HepG2 (cell line): ENCODE measurements at regions not wholly inside any gene's neighbourhood (a gene's known extent, or its start where the extent isn't known, plus 50 kb on each side); places are given as distances from the start of the nearest gene placed in this dataset.
"Not testable (repeated sequence)": the region's sequence is repeated elsewhere in the genome, so short reads cannot be mapped to it uniquely, and the experiment has no call there.

Source experiments
- ATAC-seq: fragments of 200-7000 bp; cut with Tn5 transposase; 3 replicates; pipeline ENCODE4 v1.9.1; 2020; ENCODE audit warnings: mild to moderate bottlenecking, moderate library complexity
- BruUV-seq: library from RNA; stranded (reverse); fragments of 400-500 nt; replicated peaks from 2 replicates; lab custom pipeline; 2021; lab: Mats Ljungman, UMichigan
- CTCF ChIA-PET: fragments of 300-600 bp; formaldehyde crosslinking; extraction: SDS; loops from one replicate; lab custom pipeline; 2021; ENCODE audit warnings: low total read pairs, inconsistent platforms, low intra/inter-chr PET ratio; lab: Yijun Ruan, JAX
- POLR2A ChIA-PET: fragments of 350-600 bp; sonication (Branson Sonifier 250); formaldehyde crosslinking; loops from one replicate; lab custom pipeline; 2020; ENCODE audit warnings: antibody characterized with exemption, inconsistent platforms; lab: Yijun Ruan, JAX
- DNase-seq: peaks from one replicate; pipeline ENCODE4 v3.0.0-alpha.2; 2015; ENCODE audit warnings: low spot score
- FAIRE-seq: peaks from 3 replicates; lab custom pipeline; 2011; peaks lifted over from hg19 to GRCh38; lab: Jason Lieb, UNC
- H2AFZ ChIP-seq: one replicate; pipeline ENCODE4 v1.6.1; 2011; ENCODE audit warnings: low read length, inconsistent platforms
- H3K27ac ChIP-seq: fragments of 300-600 bp; 3 replicates; pipeline ENCODE4 v1.8.0; 2011; ENCODE audit warnings: mixed run types, mild to moderate bottlenecking, mixed read lengths, low read length, inconsistent platforms; ENCODE audit not compliant: insufficient read depth; ENCODE audit errors: extremely low read length
- H3K27me3 ChIP-seq, 2 experiments: fragments of 200-600 bp in 1 of 2; 2 replicates in 1 of 2; 3 replicates in 1 of 2; pipeline versions ENCODE4 v1.6.0 to v1.8.0; 2011; ENCODE audit warnings: low read length in 2 of 2, mild to moderate bottlenecking in 2 of 2, moderate library complexity in 2 of 2, inconsistent platforms in 1 of 2; ENCODE audit not compliant: insufficient read depth in 2 of 2, control insufficient read depth in 1 of 2
- H3K36me3 ChIP-seq, 2 experiments: fragments of 200-600 bp in 1 of 2; replicated peaks in 1 of 2; 2 replicates in 1 of 2; 3 replicates in 1 of 2; pipeline versions ENCODE4 v1.5.1 to v1.8.0; 2011; ENCODE audit warnings: low read length in 2 of 2, inconsistent platforms in 1 of 2; ENCODE audit not compliant: insufficient read depth in 2 of 2, control insufficient read depth in 1 of 2
- H3K4me1 ChIP-seq: 2 replicates; pipeline ENCODE4 v1.5.1; 2012; ENCODE audit warnings: low read length, inconsistent platforms; ENCODE audit not compliant: insufficient read depth
- H3K4me2 ChIP-seq: 2 replicates; pipeline ENCODE4 v1.6.0; 2011; ENCODE audit warnings: low read depth, low read length, inconsistent platforms
- H3K4me3 ChIP-seq, 3 experiments: fragments of 200-600 bp in 1 of 3; sonication (generic), shearing (Covaris generic) in 1 of 3; replicated peaks in 1 of 3; 2 replicates each; pipeline ENCODE4 v1.5.1; 2011 to 2016; ENCODE audit warnings: low read length in 3 of 3, inconsistent platforms in 2 of 3, low read depth in 2 of 3, mild to moderate bottlenecking in 2 of 3, control low read depth in 1 of 3, mixed read lengths in 1 of 3; ENCODE audit not compliant: insufficient read depth in 1 of 3
- H3K79me2 ChIP-seq: one replicate; pipeline ENCODE4 v1.6.1; 2011; ENCODE audit warnings: low read length, inconsistent platforms; ENCODE audit not compliant: insufficient read depth
- H3K9ac ChIP-seq: 2 replicates; pipeline ENCODE4 v1.6.0; 2011; ENCODE audit warnings: mild to moderate bottlenecking, low read depth, low read length, inconsistent platforms; ENCODE audit not compliant: insufficient read depth
- H3K9me3 ChIP-seq: 2 replicates; pipeline ENCODE4 v1.5.1; 2012; ENCODE audit warnings: mild to moderate bottlenecking, low read length
- H4K20me1 ChIP-seq: 2 replicates; pipeline ENCODE4 v1.6.0; 2011; ENCODE audit warnings: inconsistent platforms, mild to moderate bottlenecking, low read length, moderate library complexity; ENCODE audit not compliant: insufficient read depth
- CEBPZ ChIP-seq: IDR thresholded peaks from 2 replicates; pipeline ENCODE4 v1.6.1; 2012; ENCODE audit warnings: low read length, improper control_type of control experiment
- E2F5 ChIP-seq: sonication (generic); formaldehyde crosslinking; conservative IDR thresholded peaks from 2 replicates; pipeline ENCODE4 v1.4.0; 2020; ENCODE audit warnings: missing genetic modification reagents
- HINFP ChIP-seq: sonication (generic); formaldehyde crosslinking; IDR thresholded peaks from 2 replicates; pipeline ENCODE4 v1.4.0; 2020; ENCODE audit warnings: low read depth, mild to moderate bottlenecking, missing genetic modification reagents
- LBX2 ChIP-seq: sonication (generic); formaldehyde crosslinking; IDR thresholded peaks from 2 replicates; pipeline ENCODE4 v1.5.0; 2020; ENCODE audit warnings: missing genetic modification reagents, mild to moderate bottlenecking, borderline replicate concordance
- MAF1 ChIP-seq: sonication (generic); formaldehyde crosslinking; IDR thresholded peaks from 2 replicates; pipeline ENCODE4 v1.5.0; 2020; ENCODE audit warnings: missing genetic modification reagents, borderline replicate concordance
- PAXIP1 ChIP-seq: sonication (generic); formaldehyde crosslinking; conservative IDR thresholded peaks from 2 replicates; pipeline ENCODE4 v1.4.0; 2020; ENCODE audit warnings: mild to moderate bottlenecking, missing genetic modification reagents, moderate library complexity
- ZNF205 ChIP-seq: IDR thresholded peaks from 2 replicates; pipeline ENCODE4 v1.6.1; 2018; ENCODE audit warnings: missing biosample characterization, missing genetic modification reagents
- ZNF510 ChIP-seq: sonication (generic); formaldehyde crosslinking; IDR thresholded peaks from 2 replicates; pipeline ENCODE4 v1.4.0; 2020; ENCODE audit warnings: low read depth, mild to moderate bottlenecking, missing genetic modification reagents
- ZNF543 ChIP-seq: sonication (generic); formaldehyde crosslinking; IDR thresholded peaks from 2 replicates; pipeline ENCODE4 v1.4.0; 2020; ENCODE audit warnings: mild to moderate bottlenecking, missing genetic modification reagents
- ZNF660 ChIP-seq: sonication (generic); formaldehyde crosslinking; IDR thresholded peaks from 2 replicates; pipeline ENCODE4 v1.5.1; 2020; ENCODE audit warnings: mild to moderate bottlenecking, low read depth, missing genetic modification reagents, borderline replicate concordance
- WGBS: methylation state at CpG from one replicate; pipeline ENCODE4 v1.1.6; 2017; ENCODE audit warnings: low lambda C conversion rate; 5-methylcytosine and 5-hydroxymethylcytosine counted together
- in situ Hi-C: cut with HindIII; loops from 2 replicates; pipeline ENCODE4 v1.10.0; 2017; ENCODE audit warnings: low pct_unique_long_range_greater_than_20kb; ENCODE audit not compliant: extremely low pct_ligation_motif_present
- intact Hi-C: fragments of 100-400 bp; cut with micrococcal nuclease; formaldehyde crosslinking; loops from one replicate; pipeline ENCODE4 v1.10.0; 2022; ENCODE audit not compliant: unreplicated experiment

GRCh38 chr20:61100489-61100888 is 151.6 kb upstream of the CDH4 start (continued):
- TF ChIP-seq E2F5 (CRISPR knock-in tag) (no peak), PAXIP1 (no peak), ZNF660 (CRISPR knock-in tag) (no peak), MAF1 (CRISPR knock-in tag) (no peak), CEBPZ (no peak), ZNF510 (CRISPR knock-in tag) (no peak), ZNF205 (CRISPR knock-in tag) (no peak), ZNF543 (CRISPR knock-in tag) (no peak), LBX2 (CRISPR knock-in tag) (no peak), HINFP (CRISPR knock-in tag) (no peak)

- WGBS: 34% methylated on average over 6 of the region's 8 CpGs
- ATAC-seq, H3K4me2 ChIP-seq, H3K27ac ChIP-seq, CTCF ChIA-PET, H3K4me3 ChIP-seq, DNase-seq, BruUV-seq, FAIRE-seq, H3K79me2 ChIP-seq, intact Hi-C loops, H3K9ac ChIP-seq, H3K36me3 ChIP-seq, H3K27me3 ChIP-seq, H2AFZ ChIP-seq, in situ Hi-C loops, POLR2A ChIA-PET, H4K20me1 ChIP-seq, H3K4me1 ChIP-seq: not testable (repeated sequence)
- H3K9me3 ChIP-seq: peaks cover 17% of the 10 kb centered on the region; the same call in 1 of the 2 replicates
Measured at GRCh38 chr20:61101321-61101720, 150.7 kb upstream of the CDH4 start.
